Mesothelial cell of epicardium (in vitro differentiated cells): ENCODE measurements at regions not wholly inside any gene's neighbourhood (a gene's known extent, or its start where the extent isn't known, plus 50 kb on each side); places are given as distances from the start of the nearest gene placed in this dataset.

ENCODE experiments used
- DNase-seq, 2 experiments: peaks; one replicate each; pipeline ENCODE4 v3.0.0; 2021; ENCODE audit warnings: low spot score in 2 of 2; ENCODE audit not compliant: unreplicated experiment in 2 of 2
- H3K27ac Mint-ChIP-seq: 2 replicates; pipeline ENCODE4 v1.8.0; 2021; ENCODE audit warnings: mixed read lengths
- H3K27me3 Mint-ChIP-seq: 2 replicates; pipeline ENCODE4 v1.8.0; 2021; ENCODE audit warnings: low read depth, mixed read lengths
- H3K36me3 Mint-ChIP-seq: 2 replicates; pipeline ENCODE4 v1.8.0; 2021; ENCODE audit warnings: mixed read lengths
- H3K4me1 Mint-ChIP-seq: 2 replicates; pipeline ENCODE4 v1.8.0; 2021; ENCODE audit warnings: mixed read lengths
- H3K4me3 Mint-ChIP-seq: 2 replicates; pipeline ENCODE4 v1.8.0; 2021; ENCODE audit warnings: mild to moderate bottlenecking, moderate library complexity, mixed read lengths
- H3K9me3 Mint-ChIP-seq: 2 replicates; pipeline ENCODE4 v1.8.0; 2021; ENCODE audit warnings: mixed read lengths
- CTCF ChIP-seq: fragments of 200-600 bp; sonication (generic); IDR thresholded peaks from one replicate; pipeline ENCODE4 v1.5.0; 2021; ENCODE audit warnings: antibody characterized with exemption; ENCODE audit not compliant: unreplicated experiment

DNA sequence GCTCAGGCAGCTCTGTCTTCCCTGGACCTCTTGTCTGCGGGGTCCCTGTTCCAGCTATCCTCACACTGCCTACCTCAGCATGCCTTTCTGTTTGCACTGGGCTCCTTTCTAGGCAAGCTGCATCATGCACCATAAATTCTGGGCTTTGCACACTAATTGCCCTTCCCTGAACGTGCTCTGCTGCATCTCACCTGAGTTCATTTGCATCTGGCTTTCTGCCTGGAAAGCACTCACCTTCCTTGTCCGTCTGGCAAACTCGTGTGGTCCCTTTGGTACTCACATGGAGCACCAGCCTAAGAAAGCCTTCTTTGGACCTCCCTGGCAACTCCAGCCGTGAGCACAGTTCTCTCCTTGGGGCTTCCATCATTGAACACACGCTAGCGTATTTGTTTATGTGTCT lies 365.6 kb downstream of the SV2B start:
- Mint-ChIP-seq H3K4me3 (no peak overlapping the region), H3K9me3 (no peaks in the 10 kb centered on the region), H3K27ac (no peak overlapping the region), H3K4me1 (peaks cover 11% of the 10 kb centered on the region), H3K36me3 (no peaks in the 10 kb centered on the region), H3K27me3 (peaks cover 9% of the 10 kb centered on the region)
- no peak for DNase-seq
- TF ChIP-seq CTCF: no peak

DNA sequence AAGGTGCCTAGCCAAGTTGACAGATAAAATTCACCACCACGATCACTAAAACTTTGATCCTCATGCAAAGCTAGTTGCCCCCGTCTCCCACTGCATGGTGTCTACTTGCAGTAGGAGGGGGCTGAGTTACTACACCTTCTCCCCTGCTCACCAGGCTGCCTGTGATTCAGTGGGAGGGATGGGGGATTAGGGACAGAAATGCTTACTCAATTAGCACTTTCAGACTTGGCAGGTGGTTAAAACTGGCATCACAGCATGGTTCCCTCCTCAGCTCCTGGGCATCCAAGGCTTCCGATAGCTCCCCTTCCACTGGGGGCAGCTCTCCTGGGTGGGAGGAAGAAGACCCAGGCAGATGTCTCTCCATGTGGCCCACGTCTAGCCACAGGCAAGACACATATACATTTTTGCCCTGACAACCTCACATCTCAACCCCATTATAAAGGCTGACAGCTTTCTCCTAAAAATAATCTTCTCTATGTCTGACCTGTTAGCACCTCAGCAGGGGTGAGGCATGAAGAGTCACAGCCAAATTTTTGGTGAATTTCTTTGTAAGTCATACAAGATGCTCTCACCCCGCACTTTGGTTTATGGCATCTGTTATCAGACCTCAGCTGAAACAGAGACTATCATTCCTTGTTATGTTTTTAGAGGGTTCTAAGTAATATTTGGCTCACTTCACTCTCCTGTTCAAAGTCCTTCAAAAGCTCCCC lies 369.0 kb downstream of the SV2B start:
- no peak overlapping the region for H3K4me3 Mint-ChIP-seq

DNA sequence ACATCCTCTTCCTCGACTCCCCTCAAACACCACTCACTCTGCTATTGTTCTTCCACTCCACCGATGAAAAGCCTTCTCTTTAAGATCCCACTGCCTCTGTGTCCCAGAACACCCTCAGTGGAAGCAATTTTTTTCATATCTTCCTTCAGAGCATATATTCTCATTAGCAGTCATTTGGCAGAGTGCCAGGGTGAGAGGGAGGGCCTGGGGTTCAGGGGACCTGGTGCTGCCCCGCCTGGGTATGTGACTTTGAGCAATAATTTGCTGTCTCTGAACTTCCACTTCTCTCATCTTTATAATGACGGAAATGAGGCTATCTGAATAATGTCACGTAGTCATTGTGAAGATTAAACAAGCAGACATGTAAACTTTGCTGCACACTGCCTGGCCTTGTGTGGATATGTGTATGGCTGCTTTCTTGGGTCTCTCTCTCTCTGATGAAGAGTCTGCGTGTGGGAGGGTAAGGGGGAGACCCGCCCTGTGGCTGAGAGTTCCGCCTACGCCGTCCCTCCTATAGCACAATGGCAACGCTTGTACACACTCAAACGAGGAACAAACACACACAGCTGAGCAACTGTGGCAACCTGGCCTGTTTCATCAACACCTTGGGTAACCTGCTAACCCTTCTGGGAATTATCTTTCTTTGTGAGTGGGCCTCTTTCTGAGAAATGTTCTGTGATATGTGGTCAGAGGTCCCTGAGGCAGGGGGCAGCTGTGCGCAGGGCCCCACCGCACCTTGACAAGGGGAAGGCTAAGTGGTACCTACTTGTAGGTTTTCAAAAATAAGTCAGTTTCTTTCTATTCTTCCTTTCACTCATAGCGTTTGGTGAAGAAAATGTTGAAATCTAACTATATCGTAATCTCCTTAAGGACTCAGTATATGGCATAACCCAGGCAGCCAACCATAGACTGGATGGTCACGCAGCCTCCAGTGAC lies 369.8 kb downstream of the SV2B start:
- Mint-ChIP-seq H3K36me3 (no peaks in the 10 kb centered on the region), H3K4me3 (no peak overlapping the region), H3K4me1 (peaks cover 20% of the 10 kb centered on the region), H3K27me3 (peaks cover 11% of the 10 kb centered on the region), H3K27ac (peak overlapping the region; percentile 6), H3K9me3 (no peaks in the 10 kb centered on the region)
- TF ChIP-seq CTCF: no peak
- DNase-seq: peak in 1 of 2 experiments; percentile 40

More for the DNA sequence above, 369.0 kb downstream of the SV2B start:
- H3K27ac Mint-ChIP-seq: peak overlapping the region; percentile 6
- H3K9me3 Mint-ChIP-seq: no peaks in the 10 kb centered on the region
- no peak for TF ChIP-seq CTCF
- peaks cover 11% of the 10 kb centered on the region for H3K27me3 Mint-ChIP-seq
- peaks cover 18% of the 10 kb centered on the region for H3K4me1 Mint-ChIP-seq
- DNase-seq: no peak
- H3K36me3 Mint-ChIP-seq: no peaks in the 10 kb centered on the region

DNA sequence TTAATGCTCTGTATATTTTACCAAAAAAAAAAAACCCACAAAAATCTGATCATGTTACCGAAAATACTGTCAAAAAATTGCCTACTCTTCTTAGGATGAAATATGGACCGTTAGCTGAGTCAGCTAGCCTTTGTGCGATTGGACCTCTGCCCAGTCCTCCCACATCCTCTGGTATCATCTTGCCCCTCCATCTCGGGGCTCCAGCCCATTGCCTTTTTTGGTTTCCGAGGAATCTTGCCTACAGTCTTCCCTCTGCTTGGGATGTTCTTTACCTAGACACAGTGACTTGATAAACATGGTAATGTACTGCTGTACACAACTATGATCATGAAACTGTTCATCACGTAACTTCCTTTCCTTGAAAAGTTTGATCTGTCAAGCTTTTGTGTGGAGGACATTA lies 371.4 kb downstream of the SV2B start:
- H3K36me3 Mint-ChIP-seq: no peaks in the 10 kb centered on the region
- H3K4me3 Mint-ChIP-seq: no peak overlapping the region
- no peak for TF ChIP-seq CTCF
- H3K4me1 Mint-ChIP-seq: peaks cover 20% of the 10 kb centered on the region
- H3K9me3 Mint-ChIP-seq: no peaks in the 10 kb centered on the region
- no peak for DNase-seq
- H3K27ac Mint-ChIP-seq: no peak overlapping the region
- H3K27me3 Mint-ChIP-seq: peaks cover 8% of the 10 kb centered on the region

GRCh38 chr15:91472316-91472756 lies 372.3 kb downstream of the SV2B start:
- Mint-ChIP-seq H3K9me3 (no peaks in the 10 kb centered on the region), H3K4me3 (no peak overlapping the region), H3K36me3 (no peaks in the 10 kb centered on the region), H3K27me3 (peaks cover 8% of the 10 kb centered on the region), H3K4me1 (peaks cover 20% of the 10 kb centered on the region), H3K27ac (no peak overlapping the region)
- no peak for DNase-seq
- TF ChIP-seq CTCF: no peak
